ENCODE measurements at regions not wholly inside any gene's neighbourhood (a gene's known extent, or its start where the extent isn't known, plus 50 kb on each side); places are given as distances from the start of the nearest gene placed in this dataset.

- H3K36me3 ChIP-seq (ENCODE audit: control insufficient read depth, insufficient read depth, low read length), result no peaks in the 10 kb centered on the region
- H3K9me3 ChIP-seq (ENCODE audit: control insufficient read depth, insufficient read depth, low read length), result peaks cover 16% of the 10 kb centered on the region
- H3K9ac ChIP-seq (ENCODE audit: low read depth, low read length), result no peak overlapping the region
- no peak overlapping the region for H3K4me3 ChIP-seq (ENCODE audit: low read depth, low read length)
- no peak overlapping the region for H3K27ac ChIP-seq (ENCODE audit: low read depth, low read length)
- no peaks in the 10 kb centered on the region for H3K4me1 ChIP-seq (ENCODE audit: control insufficient read depth, insufficient read depth, low read length)
- no peaks in the 10 kb centered on the region for H3K27me3 ChIP-seq (ENCODE audit: control insufficient read depth, insufficient read depth, low read length)
These were observed 53.6 kb upstream of the FUNDC1 start for GRCh38 chrX:44596277-44596676.
